Epithelial cell of proximal tubule (primary cell): ENCODE measurements at regions not wholly inside any gene's neighbourhood (a gene's known extent, or its start where the extent isn't known, plus 50 kb on each side); places are given as distances from the start of the nearest gene placed in this dataset.
"Not testable (repeated sequence)": the region's sequence is repeated elsewhere in the genome, so short reads cannot be mapped to it uniquely, and the experiment has no call there.

ENCODE experiments used
- DNase-seq: peaks from one replicate; pipeline ENCODE4 v3.0.0-alpha.2; 2011; ENCODE audit warnings: low read depth
- H3K4me3 ChIP-seq: 2 replicates; pipeline ENCODE4 v1.5.1; 2011; ENCODE audit warnings: low read depth, mild to moderate bottlenecking, low read length
- CTCF ChIP-seq: conservative IDR thresholded peaks from 2 replicates; pipeline ENCODE4 v1.5.1; 2012; ENCODE audit warnings: low read depth, mild to moderate bottlenecking, low read length

- no peak overlapping the region for H3K4me3 ChIP-seq
- no peak for TF ChIP-seq CTCF
- no peak for DNase-seq
Observed at GRCh38 chr11:7170431-7170830, 81.3 kb upstream of the SYT9 start.

- TF ChIP-seq CTCF = no peak
- no peak for DNase-seq
Observed at GRCh38 chr11:7175007-7175406, 76.7 kb upstream of the SYT9 start.

GRCh38 chr11:7186190-7186589, 65.5 kb upstream of the SYT9 start:
- no peak for DNase-seq
- H3K4me3 ChIP-seq = no peak overlapping the region
- TF ChIP-seq CTCF = no peak

More at GRCh38 chr11:7175007-7175406, 76.7 kb upstream of the SYT9 start:
- H3K4me3 ChIP-seq = no peak overlapping the region

- no peak overlapping the region for H3K4me3 ChIP-seq
- no peak for TF ChIP-seq CTCF
- DNase-seq = no peak
Observed at GRCh38 chr11:7186676-7187075, 65.0 kb upstream of the SYT9 start.

GRCh38 chr11:7192785-7193184, 58.9 kb upstream of the SYT9 start:
- H3K4me3 ChIP-seq, DNase-seq: not testable (repeated sequence)

- no peak for DNase-seq
- H3K4me3 ChIP-seq = no peak overlapping the region
- TF ChIP-seq CTCF = no peak
Observed at GRCh38 chr11:7196396-7197146, 55.1 kb upstream of the SYT9 start.

- no peak for DNase-seq
- H3K4me3 ChIP-seq = no peak overlapping the region
- no peak for TF ChIP-seq CTCF
Observed at GRCh38 chr11:7197469-7197868, 54.2 kb upstream of the SYT9 start.
